ENCODE measurements at regions not wholly inside any gene's neighbourhood (a gene's known extent, or its start where the extent isn't known, plus 50 kb on each side); places are given as distances from the start of the nearest gene placed in this dataset.
A peak's percentile ranks its signal among the peaks of the same experiment; 100 is the strongest.

GRCh38 chr7:152501506-152501905 lies 65.7 kb upstream of the KMT2C start:
- no peak for DNase-seq

- peak; percentile 34 for DNase-seq
Observed at GRCh38 chr7:152499969-152500368, 64.2 kb upstream of the KMT2C start.

- no peak for DNase-seq
Observed at GRCh38 chr7:152495867-152496266, 60.1 kb upstream of the KMT2C start.

- DNase-seq, result no peak
Observed at GRCh38 chr7:152492952-152493351, 57.1 kb upstream of the KMT2C start.

GRCh38 chr7:152489044-152489443 lies 53.2 kb upstream of the KMT2C start:
- no peak for DNase-seq

GRCh38 chr7:152486968-152487367 lies 51.2 kb upstream of the KMT2C start:
- DNase-seq, result no peak

- DNase-seq, result no peak
Observed at GRCh38 chr7:152485826-152486225, 50.0 kb upstream of the KMT2C start.
